NCI-H524 (cell line): ENCODE measurements at regions not wholly inside any gene's neighbourhood (a gene's known extent, or its start where the extent isn't known, plus 50 kb on each side); places are given as distances from the start of the nearest gene placed in this dataset.

Source experiments
- DNase-seq, 2 experiments: peaks; one replicate each; lab custom pipeline; 2025; lab: John Stamatoyannopoulos, UW

DNA sequence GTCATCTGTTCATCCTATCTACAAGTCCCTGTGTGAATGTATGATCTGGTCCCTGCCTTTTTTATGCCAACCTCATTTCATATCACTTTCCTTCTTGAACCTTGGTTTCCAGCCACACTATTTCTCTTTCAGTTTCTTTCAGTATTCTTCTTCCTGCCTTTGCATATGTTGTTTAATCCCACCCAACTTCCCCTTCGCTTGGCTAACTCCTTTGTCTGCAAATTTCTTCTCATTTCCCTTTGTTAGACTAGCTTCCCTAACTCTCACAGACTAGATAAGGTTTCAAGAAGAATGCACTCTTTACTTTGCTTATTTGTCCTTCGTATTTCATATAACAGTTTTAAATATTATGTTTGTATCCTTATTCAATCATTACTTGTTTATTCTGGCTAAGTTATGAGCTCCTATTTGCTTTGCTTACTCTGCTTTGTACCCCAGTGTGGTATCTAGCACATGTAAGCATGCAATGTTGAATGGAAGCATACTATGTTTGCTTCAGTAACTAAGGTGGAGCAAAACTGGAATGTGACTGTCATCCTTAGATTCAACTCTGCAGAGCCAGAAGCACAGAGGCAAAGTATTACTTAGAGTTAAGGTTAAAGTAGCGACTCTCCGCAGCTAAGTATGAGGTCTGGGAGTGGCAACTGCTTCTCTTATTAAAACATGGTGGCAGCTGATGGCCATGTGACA lies 681.3 kb downstream of the CPS1 start:
- no peak for DNase-seq

DNA sequence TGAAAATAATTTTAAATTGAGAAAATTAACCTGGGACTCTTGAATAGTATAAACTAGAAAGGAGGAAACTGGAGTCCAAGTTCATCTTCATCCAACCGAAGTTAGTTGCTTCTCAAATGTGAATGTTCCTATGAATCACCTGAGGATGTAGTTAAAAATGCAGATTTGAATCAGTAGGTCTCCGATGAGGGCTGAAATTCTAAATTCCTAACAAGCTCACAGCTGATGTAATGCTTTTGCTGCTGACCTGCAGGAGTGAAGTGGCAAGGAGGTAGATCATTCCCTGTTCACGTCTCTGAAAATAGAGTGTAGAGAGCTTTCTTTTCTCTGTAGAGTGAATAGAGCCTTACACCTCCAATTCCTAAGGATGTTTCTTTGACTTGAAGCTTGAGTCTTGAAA lies 685.5 kb downstream of the CPS1 start:
- DNase-seq, result no peak

DNA sequence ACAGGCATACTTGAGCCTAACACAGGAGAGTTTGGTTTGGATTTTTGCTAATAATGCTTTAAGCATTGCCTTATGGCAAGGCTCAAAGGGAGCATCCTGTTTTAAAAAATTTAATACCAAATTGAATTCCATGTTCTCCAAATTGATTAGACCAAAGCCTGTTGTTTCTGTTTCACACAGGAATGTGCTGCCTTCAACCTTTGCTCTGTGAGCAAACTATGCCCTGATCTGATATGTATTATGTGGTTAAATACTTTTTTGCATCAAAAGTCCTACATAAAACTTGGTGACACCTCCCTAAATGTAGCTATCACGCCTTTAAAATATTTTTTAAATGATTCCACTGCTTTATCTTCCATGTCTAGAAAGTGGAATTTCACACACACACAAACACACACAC lies 691.4 kb downstream of the CPS1 start:
- no peak for DNase-seq

DNA sequence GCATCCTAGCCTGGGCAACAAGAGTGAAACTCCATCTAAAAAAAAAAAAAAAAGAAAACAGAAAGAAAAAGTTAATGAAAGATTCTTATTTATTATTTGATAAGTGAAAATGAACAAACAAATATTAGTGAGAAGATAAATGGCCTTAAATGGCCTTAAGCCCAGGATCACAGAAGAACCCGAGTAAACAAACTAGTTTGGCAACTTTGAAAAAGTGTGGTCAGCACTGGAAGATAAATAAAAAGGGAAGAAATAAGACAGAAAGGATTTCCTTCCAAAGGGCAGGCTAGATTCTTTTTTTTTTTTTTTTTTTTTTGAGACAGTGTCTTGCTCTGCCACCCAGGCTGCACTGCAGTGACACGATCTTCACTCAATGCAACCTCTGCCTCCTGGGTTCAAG lies 692.4 kb downstream of the CPS1 start:
- DNase-seq, result no peak

DNA sequence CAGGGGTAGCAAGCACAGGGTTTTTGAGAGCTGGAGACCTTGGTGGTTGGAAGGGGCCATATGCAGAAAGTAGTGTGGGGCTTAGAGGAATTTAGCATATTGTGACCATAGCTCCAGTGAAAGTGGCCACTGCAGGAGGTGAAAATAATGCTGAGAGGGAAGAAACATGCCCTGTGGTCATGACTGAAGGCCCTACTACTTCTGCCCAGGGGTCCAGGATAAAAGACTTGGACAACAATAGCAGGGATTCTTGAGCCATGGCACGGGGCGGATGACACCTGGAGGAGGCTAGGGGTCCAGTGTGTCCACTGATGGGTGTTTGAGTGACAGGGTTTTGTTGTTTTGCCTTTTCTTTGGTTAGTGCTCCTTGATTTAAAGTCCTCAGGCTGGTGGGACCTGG lies 694.6 kb downstream of the CPS1 start:
- DNase-seq, result no peak

DNA sequence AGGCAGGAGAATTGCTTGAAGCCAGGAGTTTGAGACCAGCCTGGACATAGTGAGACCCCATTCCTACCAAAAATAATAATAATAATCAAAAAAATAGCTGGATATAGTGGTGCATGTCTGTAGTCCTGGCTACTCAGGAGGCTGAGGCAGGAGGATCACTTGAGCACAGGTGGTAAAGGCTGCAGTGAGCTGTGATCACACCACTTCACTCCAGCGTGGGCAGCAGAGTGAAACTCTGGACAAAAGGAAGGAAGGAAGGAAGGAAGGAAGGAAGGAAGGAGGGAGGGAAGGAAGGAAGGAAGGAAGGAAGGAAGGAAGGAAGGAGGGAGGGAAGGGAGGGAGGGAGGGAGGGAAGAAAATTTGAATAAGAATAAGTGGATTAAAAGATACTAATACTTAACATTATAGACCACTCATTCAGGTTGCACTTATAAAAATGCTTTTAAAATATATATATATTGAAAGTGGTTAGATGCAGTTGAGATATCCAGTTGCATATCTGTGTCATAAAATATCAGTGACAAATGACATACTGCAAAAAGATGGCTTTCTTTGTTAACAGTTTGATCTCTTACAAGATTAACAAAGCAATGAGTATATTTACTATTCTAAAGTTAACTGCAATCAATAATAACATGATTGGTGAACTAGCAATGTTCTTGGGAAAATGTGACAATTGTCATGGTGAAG lies 702.4 kb downstream of the CPS1 start:
- no peak for DNase-seq

DNA sequence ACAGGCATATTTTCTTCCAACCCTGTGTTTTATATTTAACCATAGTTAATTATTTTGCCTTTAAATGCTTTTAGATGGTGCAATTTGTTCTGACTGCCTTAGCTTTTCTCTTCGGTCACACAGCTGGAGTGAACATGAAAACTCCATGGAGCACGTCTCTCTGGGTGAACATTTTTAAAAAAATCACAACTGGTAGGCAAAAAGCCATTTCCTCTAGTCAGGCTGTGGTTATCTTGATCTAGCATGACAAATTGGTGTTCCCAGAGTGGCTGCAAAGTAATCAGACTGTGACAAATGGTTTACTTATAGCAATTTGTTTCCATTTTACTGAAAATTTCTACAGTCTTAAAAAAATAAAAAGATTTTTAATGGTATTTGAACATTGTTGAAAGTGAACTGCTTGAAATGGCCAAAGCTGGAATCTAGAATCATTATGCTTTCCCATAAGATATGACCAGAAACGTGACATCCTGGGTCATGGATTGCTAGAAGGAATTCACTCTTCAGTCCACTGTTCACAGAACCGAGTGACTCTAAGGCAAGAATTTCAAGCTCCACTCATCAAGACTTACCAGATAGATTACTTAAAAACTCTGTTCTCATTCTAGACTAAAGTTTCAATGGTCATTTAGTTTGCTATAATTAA lies 703.6 kb downstream of the CPS1 start:
- DNase-seq, result no peak

DNA sequence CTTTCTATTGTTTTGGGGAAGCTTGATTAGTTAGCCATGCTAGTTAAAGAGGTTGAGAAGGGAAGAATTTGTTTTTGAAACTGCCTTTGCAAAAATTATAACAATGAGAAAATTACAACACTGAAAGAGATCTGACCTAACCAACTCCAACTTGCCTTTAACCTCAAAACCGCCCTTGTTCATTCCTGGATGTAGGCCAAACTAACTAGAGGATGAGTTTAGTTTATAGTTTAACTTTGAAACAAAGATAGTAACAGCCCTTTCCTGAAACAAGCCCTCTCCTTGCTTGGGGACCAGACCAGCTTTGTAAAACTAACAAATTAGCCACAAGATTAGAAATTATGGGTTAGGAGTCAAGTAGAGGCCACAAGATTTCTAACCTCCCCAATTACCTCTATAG lies 713.9 kb downstream of the CPS1 start:
- no peak for DNase-seq

- no peak for DNase-seq
These were observed 725.2 kb downstream of the CPS1 start for GRCh38 chr2:211281430-211282073.

DNA sequence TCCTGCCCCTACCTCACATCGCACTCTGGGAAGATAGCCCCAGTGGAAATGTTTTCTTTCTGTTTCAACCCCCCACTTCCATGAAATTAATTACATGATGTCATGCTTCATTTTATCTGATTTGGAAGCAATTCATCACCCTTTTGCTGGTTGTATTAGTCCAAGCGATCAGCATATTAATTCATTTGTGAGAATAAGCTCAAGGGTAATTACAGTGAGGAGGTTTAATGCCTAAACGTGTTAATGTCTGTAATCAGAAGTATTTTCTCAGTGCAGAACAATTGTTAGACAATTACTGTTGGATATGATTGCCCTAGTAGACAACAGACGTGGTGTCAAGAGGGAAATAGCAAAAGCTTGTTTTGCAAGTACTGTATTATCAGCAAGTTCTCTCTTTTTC lies 746.3 kb downstream of the CPS1 start:
- DNase-seq, result no peak

GRCh38 chr2:211306929-211307328 lies 750.5 kb downstream of the CPS1 start:
- DNase-seq, result no peak
